IMR-90 (cell line): ENCODE measurements at regions not wholly inside any gene's neighbourhood (a gene's known extent, or its start where the extent isn't known, plus 50 kb on each side); places are given as distances from the start of the nearest gene placed in this dataset.

Source experiments
- ATAC-seq: fragments of 200-7000 bp; cut with Tn5 transposase; 2 replicates; pipeline ENCODE4 v1.9.1; 2020; ENCODE audit warnings: low read depth, mild to moderate bottlenecking, moderate library complexity
- BruUV-seq: library from RNA; stranded (reverse); fragments of 400-500 nt; replicated peaks from 2 replicates; lab custom pipeline; 2021; lab: Mats Ljungman, UMichigan
- CTCF ChIA-PET: fragments of 300-600 bp; formaldehyde crosslinking; extraction: SDS; loops from one replicate; lab custom pipeline; 2021; ENCODE audit warnings: antibody characterized with exemption; lab: Yijun Ruan, JAX
- POLR2A ChIA-PET: fragments of 300-600 bp; sonication (Branson Sonifier 250); formaldehyde crosslinking; loops from one replicate; lab custom pipeline; 2022; ENCODE audit warnings: antibody characterized with exemption; ENCODE audit not compliant: unreplicated experiment; lab: Charles Lee
- DNase-seq: peaks from one replicate; pipeline ENCODE4 v3.0.0; 2013
- H2AFZ ChIP-seq: replicated peaks from 2 replicates; pipeline ENCODE3; 2013; ENCODE audit warnings: low read length, mild to moderate bottlenecking; ENCODE audit not compliant: poor library complexity
- H2AK5ac ChIP-seq: 2 replicates; pipeline ENCODE4 v1.6.1; 2013; ENCODE audit warnings: low read depth, low read length, inconsistent platforms
- H2AK9ac ChIP-seq: replicated peaks from 2 replicates; pipeline ENCODE3; 2013; ENCODE audit warnings: mild to moderate bottlenecking, low read depth, low read length, moderate library complexity; ENCODE audit not compliant: poor library complexity
- H2BK120ac ChIP-seq: 2 replicates; pipeline ENCODE4 v1.6.1; 2013; ENCODE audit warnings: low read depth, low read length, inconsistent platforms
- H2BK15ac ChIP-seq: 3 replicates; pipeline ENCODE4 v1.6.1; 2013; ENCODE audit warnings: low read depth, low read length, inconsistent platforms
- H2BK20ac ChIP-seq: 2 replicates; pipeline ENCODE4 v1.6.1; 2013; ENCODE audit warnings: low read depth, mild to moderate bottlenecking, inconsistent platforms, low read length, moderate library complexity
- H2BK5ac ChIP-seq: 2 replicates; pipeline ENCODE4 v1.6.1; 2013; ENCODE audit warnings: mild to moderate bottlenecking, low read depth, low read length, inconsistent platforms; ENCODE audit not compliant: poor library complexity, severe bottlenecking
- H3K14ac ChIP-seq: replicated peaks from 2 replicates; pipeline ENCODE4 v1.6.1; 2013; ENCODE audit warnings: low read depth, low read length, inconsistent platforms
- H3K18ac ChIP-seq: 2 replicates; pipeline ENCODE4 v1.6.1; 2013; ENCODE audit warnings: low read depth, low read length, control low read depth
- H3K23ac ChIP-seq: 2 replicates; pipeline ENCODE4 v1.6.1; 2013; ENCODE audit warnings: low read depth, low read length, inconsistent platforms
- H3K27ac ChIP-seq: 2 replicates; pipeline ENCODE4 v1.5.1; 2013; ENCODE audit warnings: mild to moderate bottlenecking, control low read depth, low read length; ENCODE audit not compliant: insufficient read depth
- H3K27me3 ChIP-seq: 2 replicates; pipeline ENCODE4 v1.6.1; 2013; ENCODE audit warnings: low read length; ENCODE audit not compliant: control insufficient read depth, insufficient read depth
- H3K36me3 ChIP-seq: 2 replicates; pipeline ENCODE4 v1.6.1; 2013; ENCODE audit warnings: low read length, mixed read lengths; ENCODE audit not compliant: control insufficient read depth, insufficient read depth
- H3K4ac ChIP-seq: 2 replicates; pipeline ENCODE4 v1.6.1; 2013; ENCODE audit warnings: low read depth, low read length, inconsistent platforms
- H3K4me1 ChIP-seq: 2 replicates; pipeline ENCODE4 v1.6.1; 2013; ENCODE audit warnings: low read length, mixed read lengths; ENCODE audit not compliant: control insufficient read depth, insufficient read depth
- H3K4me2 ChIP-seq: 2 replicates; pipeline ENCODE4 v1.6.1; 2013; ENCODE audit warnings: low read depth, mild to moderate bottlenecking, control low read depth, low read length, moderate library complexity
- H3K4me3 ChIP-seq: 2 replicates; pipeline ENCODE4 v1.5.1; 2013; ENCODE audit warnings: low read depth, mild to moderate bottlenecking, control low read depth, low read length, moderate library complexity; ENCODE audit not compliant: insufficient read depth
- H3K56ac ChIP-seq: 2 replicates; pipeline ENCODE4 v1.6.1; 2013; ENCODE audit warnings: low read length, inconsistent platforms; ENCODE audit not compliant: insufficient read depth; ENCODE audit errors: extremely low read depth
- H3K79me1 ChIP-seq, 2 experiments: 2 replicates each; pipeline ENCODE4 v1.6.1; 2013; ENCODE audit warnings: low read length in 2 of 2, inconsistent platforms in 1 of 2, low read depth in 1 of 2
- H3K9ac ChIP-seq: 2 replicates; pipeline ENCODE4 v1.6.1; 2013; ENCODE audit warnings: low read depth, low read length, control low read depth
- H3K9me1 ChIP-seq: 2 replicates; pipeline ENCODE4 v1.6.1; 2013; ENCODE audit warnings: low read length, inconsistent platforms; ENCODE audit not compliant: insufficient read depth
- H3K9me3 ChIP-seq: 2 replicates; pipeline ENCODE4 v1.6.1; 2013; ENCODE audit warnings: low read length; ENCODE audit not compliant: control insufficient read depth, insufficient read depth
- H4K20me1 ChIP-seq: 2 replicates; pipeline ENCODE4 v1.6.1; 2013; ENCODE audit warnings: low read length, inconsistent platforms; ENCODE audit not compliant: insufficient read depth
- H4K5ac ChIP-seq: 2 replicates; pipeline ENCODE4 v1.6.1; 2013; ENCODE audit warnings: mild to moderate bottlenecking, low read depth, low read length, control low read depth
- H4K8ac ChIP-seq, 2 experiments: 2 replicates each; pipeline ENCODE4 v1.6.1; 2013; ENCODE audit warnings: low read depth in 2 of 2, low read length in 2 of 2, control low read depth in 1 of 2, inconsistent platforms in 1 of 2
- H4K91ac ChIP-seq: 2 replicates; pipeline ENCODE4 v1.6.1; 2013; ENCODE audit warnings: low read depth, low read length, inconsistent platforms; ENCODE audit not compliant: insufficient read depth
- BHLHE40 ChIP-seq: fragments of 150-350 bp; IDR thresholded peaks from 2 replicates; pipeline ENCODE4 v1.6.1; 2016; ENCODE audit warnings: mild to moderate bottlenecking, low read depth, low read length
- CEBPB ChIP-seq: IDR thresholded peaks from 2 replicates; pipeline ENCODE4 v1.6.1; 2012; ENCODE audit warnings: low read depth, low read length, improper control_type of control experiment
- CHD1 ChIP-seq: IDR thresholded peaks from 2 replicates; pipeline ENCODE4 v1.6.1; 2012; ENCODE audit warnings: low read depth, low read length, improper control_type of control experiment
- CTCF ChIP-seq: conservative IDR thresholded peaks from 2 replicates; pipeline ENCODE4 v1.5.1; 2012; ENCODE audit warnings: mild to moderate bottlenecking, low read depth, low read length, improper control_type of control experiment
- ELK1 ChIP-seq: fragments of 150-350 bp; IDR thresholded peaks from 2 replicates; pipeline ENCODE4 v1.6.1; 2016; ENCODE audit warnings: low read depth, mild to moderate bottlenecking, low read length, moderate library complexity, borderline replicate concordance
- FOS ChIP-seq: fragments of 150-350 bp; IDR thresholded peaks from 2 replicates; pipeline ENCODE4 v1.6.1; 2016; ENCODE audit warnings: low read depth, low read length
- MAFK ChIP-seq: IDR thresholded peaks from 2 replicates; pipeline ENCODE4 v1.6.1; 2012; ENCODE audit warnings: low read depth, low read length, improper control_type of control experiment
- MAZ ChIP-seq: IDR thresholded peaks from 2 replicates; pipeline ENCODE4 v1.6.1; 2012; ENCODE audit warnings: low read depth, mild to moderate bottlenecking, low read length, improper control_type of control experiment, moderate library complexity, borderline replicate concordance
- MXI1 ChIP-seq: IDR thresholded peaks from 2 replicates; pipeline ENCODE4 v1.6.1; 2012; ENCODE audit warnings: low read depth, mild to moderate bottlenecking, low read length, moderate library complexity, borderline replicate concordance
- NFE2L2 ChIP-seq: fragments of 150-350 bp; IDR thresholded peaks from 2 replicates; pipeline ENCODE4 v1.6.1; 2016; ENCODE audit warnings: low read depth, mild to moderate bottlenecking, low read length
- POLR2A ChIP-seq: IDR thresholded peaks from 2 replicates; pipeline ENCODE4 v1.6.1; 2012; ENCODE audit warnings: mild to moderate bottlenecking, low read depth, low read length
- RAD21 ChIP-seq: IDR thresholded peaks from 2 replicates; pipeline ENCODE4 v1.6.1; 2012; ENCODE audit warnings: low read length, improper control_type of control experiment
- RCOR1 ChIP-seq: IDR thresholded peaks from 2 replicates; pipeline ENCODE4 v1.6.1; 2012; ENCODE audit warnings: mild to moderate bottlenecking, low read length, improper control_type of control experiment; ENCODE audit not compliant: insufficient replicate concordance
- RFX5 ChIP-seq: IDR thresholded peaks from 2 replicates; pipeline ENCODE4 v1.8.0; 2012; ENCODE audit warnings: low read depth, mild to moderate bottlenecking, low read length, moderate library complexity
- SMC3 ChIP-seq: fragments of 150-350 bp; IDR thresholded peaks from 2 replicates; pipeline ENCODE4 v1.6.1; 2016; ENCODE audit warnings: low read depth, mild to moderate bottlenecking, antibody characterized with exemption, low read length, moderate library complexity
- USF2 ChIP-seq: fragments of 150-350 bp; IDR thresholded peaks from 2 replicates; pipeline ENCODE4 v1.6.1; 2017; ENCODE audit warnings: mild to moderate bottlenecking, antibody characterized with exemption, low read length, low read depth
- WGBS, 2 experiments: methylation state at CpG; one replicate each; pipeline versions ENCODE4 v1.1.5 to v1.1.7; 2013; ENCODE audit warnings: missing lambda C conversion rate in 2 of 2; ENCODE audit not compliant: insufficient read length in 1 of 2; ENCODE audit errors: extremely low coverage in 2 of 2; 5-methylcytosine and 5-hydroxymethylcytosine counted together
- dilution Hi-C: fragments of 300-500 bp; cut with HindIII; formaldehyde crosslinking; loops from one replicate; pipeline ENCODE4 v1.14.3; 2018; ENCODE audit warnings: low sequenced_read_pairs; ENCODE audit not compliant: unreplicated experiment
- in situ Hi-C: fragments of 300-500 bp; cut with MboI; formaldehyde crosslinking; loops from 3 replicates; pipeline ENCODE4 v1.14.3; 2019; ENCODE audit warnings: low sequenced_read_pairs, inconsistent platforms, mixed read lengths
- intact Hi-C: fragments of 100-400 bp; cut with micrococcal nuclease; formaldehyde crosslinking; loops from 2 replicates; pipeline ENCODE4 v1.10.0; 2022

GRCh38 chr5:42919600-42919999, 107.9 kb upstream of the SELENOP start:
- Histone ChIP-seq H3K14ac (no peak overlapping the region), H3K4ac (no peak overlapping the region), H3K23ac (no peak overlapping the region), H3K27ac (no peak overlapping the region), H4K20me1 (no peaks in the 10 kb centered on the region), H3K18ac (no peak overlapping the region), H3K36me3 (no peaks in the 10 kb centered on the region), H2BK120ac (no peak overlapping the region), H2AK5ac (no peak overlapping the region), H2BK15ac (no peak overlapping the region), H3K4me2 (no peak overlapping the region), H2AK9ac (no peak overlapping the region), H3K56ac (no peak overlapping the region), H4K8ac (no peak overlapping the region), H3K79me1 (no peaks in the 10 kb centered on the region), H3K4me3 (no peak overlapping the region), H4K91ac (no peak overlapping the region), H3K4me1 (no peaks in the 10 kb centered on the region), H3K9me1 (no peaks in the 10 kb centered on the region; the same call in 1 of the 2 replicates), H2BK20ac (no peak overlapping the region), H3K9me3 (no peaks in the 10 kb centered on the region), H2AFZ (no peak overlapping the region), H3K9ac (no peak overlapping the region), H3K27me3 (no peaks in the 10 kb centered on the region; the same call in 1 of the 2 replicates), H2BK5ac (no peak overlapping the region), H4K5ac (no peak overlapping the region)
- DNase-seq (no peak), ATAC-seq (no peak)
- POLR2A ChIA-PET, result no interaction called here
- dilution Hi-C loops (no loop called here), intact Hi-C loops (no loop called here), in situ Hi-C loops (loop anchor here (10.0 to 25.0 kb wide), 2 partner anchors 75 to 568 kb away; partner anchors contain the start of gene TMEM267)
- no TSS peak for BruUV-seq
- CTCF ChIA-PET, result no interaction called here
- WGBS, 2 experiments, result no CpG with 5 or more reads among the region's 3 CpGs
- TF ChIP-seq CEBPB (no peak), ELK1 (no peak), MAZ (no peak), CTCF (no peak), NFE2L2 (no peak), CHD1 (no peak), MAFK (no peak), MXI1 (no peak), RFX5 (no peak), BHLHE40 (no peak), USF2 (no peak), SMC3 (no peak), FOS (no peak), POLR2A (no peak), RAD21 (no peak), RCOR1 (no peak)
